ENCODE measurements at regions not wholly inside any gene's neighbourhood (a gene's known extent, or its start where the extent isn't known, plus 50 kb on each side); places are given as distances from the start of the nearest gene placed in this dataset.

DNA sequence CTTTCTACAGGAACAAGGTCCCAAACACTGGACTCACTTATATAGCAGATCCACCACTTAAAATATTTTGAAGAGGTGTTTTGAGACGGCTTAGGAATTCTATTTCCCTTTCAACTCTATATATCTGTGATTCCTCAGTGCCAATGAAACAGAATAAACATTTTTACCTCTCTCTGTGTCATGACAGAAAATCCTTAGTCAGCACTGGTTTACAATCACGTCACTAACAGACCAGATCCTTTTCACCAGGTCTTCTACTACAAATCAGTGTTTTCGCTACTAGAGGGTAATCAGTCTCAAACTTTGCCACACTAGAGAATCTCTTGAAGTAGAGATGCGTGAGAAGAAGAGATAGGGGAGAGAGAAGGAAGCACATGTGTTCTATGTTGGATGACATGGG, 325.6 kb downstream of the SS18 start:
- no peak for DNase-seq (ENCODE audit: low spot score)
- Histone ChIP-seq H3K36me3 (ENCODE audit: insufficient read depth, low read length, poor library complexity, severe bottlenecking) (no peaks in the 10 kb centered on the region), H3K9me3 (ENCODE audit: low read depth, low read length, poor library complexity, severe bottlenecking) (no peaks in the 10 kb centered on the region), H3K27ac (ENCODE audit: low read depth, low read length, poor library complexity, severe bottlenecking) (no peak overlapping the region), H3K4me1 (ENCODE audit: insufficient read depth, low read length, poor library complexity, severe bottlenecking) (no peaks in the 10 kb centered on the region), H3K27me3 (replicated peaks; ENCODE audit: insufficient read depth, low read depth, low read length, poor library complexity) (no peaks in the 10 kb centered on the region), H3K4me3 (ENCODE audit: low read depth, low read length, poor library complexity, severe bottlenecking) (no peak overlapping the region)
- CTCF ChIA-PET = no interaction called here
- no TSS peak for BruUV-seq (replicated peaks)
- intact Hi-C loops (cut with micrococcal nuclease; ENCODE audit: unreplicated experiment) = no loop called here
- TF ChIP-seq, protein P1, sequence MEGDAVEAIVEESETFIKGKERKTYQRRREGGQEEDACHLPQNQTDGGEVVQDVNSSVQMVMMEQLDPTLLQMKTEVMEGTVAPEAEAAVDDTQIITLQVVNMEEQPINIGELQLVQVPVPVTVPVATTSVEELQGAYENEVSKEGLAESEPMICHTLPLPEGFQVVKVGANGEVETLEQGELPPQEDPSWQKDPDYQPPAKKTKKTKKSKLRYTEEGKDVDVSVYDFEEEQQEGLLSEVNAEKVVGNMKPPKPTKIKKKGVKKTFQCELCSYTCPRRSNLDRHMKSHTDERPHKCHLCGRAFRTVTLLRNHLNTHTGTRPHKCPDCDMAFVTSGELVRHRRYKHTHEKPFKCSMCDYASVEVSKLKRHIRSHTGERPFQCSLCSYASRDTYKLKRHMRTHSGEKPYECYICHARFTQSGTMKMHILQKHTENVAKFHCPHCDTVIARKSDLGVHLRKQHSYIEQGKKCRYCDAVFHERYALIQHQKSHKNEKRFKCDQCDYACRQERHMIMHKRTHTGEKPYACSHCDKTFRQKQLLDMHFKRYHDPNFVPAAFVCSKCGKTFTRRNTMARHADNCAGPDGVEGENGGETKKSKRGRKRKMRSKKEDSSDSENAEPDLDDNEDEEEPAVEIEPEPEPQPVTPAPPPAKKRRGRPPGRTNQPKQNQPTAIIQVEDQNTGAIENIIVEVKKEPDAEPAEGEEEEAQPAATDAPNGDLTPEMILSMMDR (conservative IDR thresholded peaks at IDR 0.05; ENCODE audit: low read depth, low read length) = no peak
- no peak for TF ChIP-seq EZH2 (IDR thresholded peaks at IDR 0.05; ENCODE audit: borderline replicate concordance, low read depth, low read length, poor library complexity, severe bottlenecking)
- POLR2A ChIA-PET (ENCODE audit: low non-redundant PET) = no interaction called here

DNA sequence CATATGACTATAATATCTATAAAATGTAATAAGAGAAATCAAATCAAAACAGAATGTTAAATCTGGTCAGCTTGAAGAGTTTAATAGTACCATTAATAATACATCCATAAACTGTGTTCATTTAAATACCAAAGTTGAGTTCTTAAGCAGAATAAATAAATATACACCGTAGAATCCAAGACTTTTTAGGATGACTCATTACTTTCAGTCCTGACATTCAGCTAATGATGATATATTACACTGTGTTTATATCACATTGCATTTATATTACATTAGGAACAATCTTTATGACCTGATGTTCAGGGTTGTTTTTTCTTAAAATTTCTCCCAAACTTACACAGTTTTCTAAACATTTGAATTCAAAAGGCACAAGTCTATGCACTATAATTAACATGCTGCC, 331.3 kb downstream of the SS18 start:
- intact Hi-C loops (cut with micrococcal nuclease; ENCODE audit: unreplicated experiment) = no loop called here
- Histone ChIP-seq H3K4me3 (ENCODE audit: low read depth, low read length, poor library complexity, severe bottlenecking) (no peak overlapping the region), H3K27me3 (replicated peaks; ENCODE audit: insufficient read depth, low read depth, low read length, poor library complexity) (no peaks in the 10 kb centered on the region), H3K9me3 (ENCODE audit: low read depth, low read length, poor library complexity, severe bottlenecking) (no peaks in the 10 kb centered on the region), H3K27ac (ENCODE audit: low read depth, low read length, poor library complexity, severe bottlenecking) (no peak overlapping the region), H3K36me3 (ENCODE audit: insufficient read depth, low read length, poor library complexity, severe bottlenecking) (no peaks in the 10 kb centered on the region), H3K4me1 (ENCODE audit: insufficient read depth, low read length, poor library complexity, severe bottlenecking) (no peaks in the 10 kb centered on the region)
- BruUV-seq (replicated peaks) = no TSS peak
- no peak for TF ChIP-seq EZH2 (IDR thresholded peaks at IDR 0.05; ENCODE audit: borderline replicate concordance, low read depth, low read length, poor library complexity, severe bottlenecking)
- TF ChIP-seq, protein P1 (conservative IDR thresholded peaks at IDR 0.05; ENCODE audit: low read depth, low read length) = no peak
- CTCF ChIA-PET = no interaction called here
- no peak for DNase-seq (ENCODE audit: low spot score)
- POLR2A ChIA-PET (ENCODE audit: low non-redundant PET) = no interaction called here

- no peak for TF ChIP-seq EZH2 (IDR thresholded peaks at IDR 0.05; ENCODE audit: borderline replicate concordance, low read depth, low read length, poor library complexity, severe bottlenecking)
- TF ChIP-seq, protein P1 (conservative IDR thresholded peaks at IDR 0.05; ENCODE audit: low read depth, low read length) = no peak
- no peaks in the 10 kb centered on the region for H3K36me3 ChIP-seq (ENCODE audit: insufficient read depth, low read length, poor library complexity, severe bottlenecking)
- no peak overlapping the region for H3K27ac ChIP-seq (ENCODE audit: low read depth, low read length, poor library complexity, severe bottlenecking)
- no peaks in the 10 kb centered on the region for H3K27me3 ChIP-seq (replicated peaks; ENCODE audit: insufficient read depth, low read depth, low read length, poor library complexity)
- no peaks in the 10 kb centered on the region for H3K9me3 ChIP-seq (ENCODE audit: low read depth, low read length, poor library complexity, severe bottlenecking)
- no peak for DNase-seq (ENCODE audit: low spot score)
- H3K4me1 ChIP-seq (ENCODE audit: insufficient read depth, low read length, poor library complexity, severe bottlenecking) = no peaks in the 10 kb centered on the region
- no peak overlapping the region for H3K4me3 ChIP-seq (ENCODE audit: low read depth, low read length, poor library complexity, severe bottlenecking)
- no TSS peak for BruUV-seq (replicated peaks)
- intact Hi-C loops (cut with micrococcal nuclease; ENCODE audit: unreplicated experiment) = no loop called here
- ChIA-PET POLR2A (ENCODE audit: low non-redundant PET) (no interaction called here), CTCF (no interaction called here)
These were observed 346.7 kb downstream of the SS18 start for GRCh38 chr18:25743646-25744151.

All from A673 (cell line).